GM12878 (cell line): ENCODE measurements at regions not wholly inside any gene's neighbourhood (a gene's known extent, or its start where the extent isn't known, plus 50 kb on each side); places are given as distances from the start of the nearest gene placed in this dataset.

Experiments used
- ATAC-seq: fragments of 200-7000 bp; cut with Tn5 transposase; 3 replicates; pipeline ENCODE4 v1.9.1; 2020; ENCODE audit warnings: mild to moderate bottlenecking, moderate library complexity
- BruUV-seq: library from RNA; stranded (reverse); fragments of 400-500 nt; replicated peaks from 2 replicates; lab custom pipeline; 2021; lab: Mats Ljungman, UMichigan
- CTCF ChIA-PET: fragments of 300-600 bp; sonication (Branson Sonifier 250); formaldehyde crosslinking; extraction: SDS; loops from one replicate; lab custom pipeline; 2021; ENCODE audit warnings: inconsistent platforms; lab: Yijun Ruan, JAX
- POLR2A ChIA-PET: fragments of 350-600 bp; formaldehyde crosslinking; extraction: SDS; loops from one replicate; lab custom pipeline; 2021; ENCODE audit warnings: inconsistent platforms; lab: Charles Lee
- RAD21 ChIA-PET: fragments of 300-600 bp; sonication (Branson Sonifier 250); formaldehyde crosslinking; loops from one replicate; lab custom pipeline; 2023; ENCODE audit warnings: antibody characterized with exemption; ENCODE audit not compliant: unreplicated experiment; lab: Charles Lee
- SMC1A ChIA-PET: fragments of 300-600 bp; sonication (Branson Sonifier 250); formaldehyde crosslinking; loops from one replicate; lab custom pipeline; 2023; ENCODE audit not compliant: unreplicated experiment, uncharacterized antibody; lab: Charles Lee
- DNase-seq: peaks from one replicate; pipeline ENCODE4 v3.0.0-alpha.2; 2011; ENCODE audit warnings: low read depth, low spot score
- FAIRE-seq: peaks from 3 replicates; lab custom pipeline; 2011; peaks lifted over from hg19 to GRCh38; lab: Jason Lieb, UNC
- H2AFZ ChIP-seq: 2 replicates; pipeline ENCODE4 v1.6.0; 2011; ENCODE audit warnings: low read depth, low read length, control low read depth; ENCODE audit not compliant: control insufficient read depth
- H3K27ac ChIP-seq: 2 replicates; pipeline ENCODE4 v1.5.1; 2011; ENCODE audit warnings: control low read depth; ENCODE audit not compliant: control insufficient read depth, insufficient read depth
- H3K27me3 ChIP-seq, 2 experiments: replicated peaks in 1 of 2; 2 replicates each; pipeline versions ENCODE4 v1.6.0 to v1.6.1; 2011; ENCODE audit warnings: low read length in 1 of 2; ENCODE audit not compliant: control insufficient read depth in 2 of 2, insufficient read depth in 2 of 2
- H3K36me3 ChIP-seq, 2 experiments: 2 replicates each; pipeline ENCODE4 v1.5.1; 2011; ENCODE audit warnings: low read length in 1 of 2; ENCODE audit not compliant: control insufficient read depth in 2 of 2, insufficient read depth in 2 of 2
- H3K4me1 ChIP-seq: 2 replicates; pipeline ENCODE4 v1.6.1; 2011; ENCODE audit warnings: mild to moderate bottlenecking, low read length, moderate library complexity, mixed read lengths; ENCODE audit not compliant: control insufficient read depth, insufficient read depth
- H3K4me2 ChIP-seq: 2 replicates; pipeline ENCODE4 v1.6.0; 2011; ENCODE audit warnings: control low read depth; ENCODE audit not compliant: control insufficient read depth, insufficient read depth
- H3K4me3 ChIP-seq: fragments of 200-600 bp; sonication (generic); 2 replicates; pipeline ENCODE4 v1.5.1; 2016
- H3K79me2 ChIP-seq: 2 replicates; pipeline ENCODE4 v1.6.0; 2011; ENCODE audit warnings: low read length; ENCODE audit not compliant: control insufficient read depth, insufficient read depth
- H3K9ac ChIP-seq: 2 replicates; pipeline ENCODE4 v1.8.0; 2011; ENCODE audit warnings: low read length, control low read depth, mixed read lengths; ENCODE audit not compliant: control insufficient read depth, insufficient read depth
- H3K9me3 ChIP-seq: replicated peaks from 3 replicates; pipeline ENCODE4 v1.5.1; 2011; ENCODE audit warnings: mild to moderate bottlenecking, low read length; ENCODE audit not compliant: control insufficient read depth, insufficient read depth
- H4K20me1 ChIP-seq: 2 replicates; pipeline ENCODE4 v1.6.0; 2011; ENCODE audit not compliant: control insufficient read depth, insufficient read depth
- BCL11A ChIP-seq: IDR thresholded peaks from 2 replicates; pipeline ENCODE4 v1.6.1; 2011; ENCODE audit warnings: low read depth, low read length
- BHLHE40 ChIP-seq, 2 experiments: fragments of 450-650 bp in 1 of 2; IDR thresholded peaks; 2 replicates each; pipeline ENCODE4 v1.6.1; 2011 to 2017; ENCODE audit warnings: low read depth in 2 of 2, borderline replicate concordance in 1 of 2, improper control_type of control experiment in 1 of 2, low read length in 1 of 2, mild to moderate bottlenecking in 1 of 2
- NFYA ChIP-seq: IDR thresholded peaks from 2 replicates; pipeline ENCODE4 v1.6.1; 2011; ENCODE audit warnings: low read depth, mild to moderate bottlenecking, low read length, improper control_type of control experiment, borderline replicate concordance
- SMC3 ChIP-seq: IDR thresholded peaks from 2 replicates; pipeline ENCODE4 v1.6.1; 2011; ENCODE audit warnings: low read length, improper control_type of control experiment, borderline replicate concordance
- TAF1 ChIP-seq: IDR thresholded peaks from 2 replicates; pipeline ENCODE4 v1.6.1; 2011; ENCODE audit warnings: mild to moderate bottlenecking, low read depth, low read length, borderline replicate concordance
- WGBS: methylation state at CpG from one replicate; pipeline ENCODE4 v1.1.6; 2016; ENCODE audit warnings: low lambda C conversion rate; ENCODE audit not compliant: insufficient replicate concordance, insufficient coverage; ENCODE audit errors: missing lambda C conversion rate; 5-methylcytosine and 5-hydroxymethylcytosine counted together
- in situ Hi-C: fragments of 300-500 bp; cut with MboI; formaldehyde crosslinking; loops from 9 replicates; pipeline ENCODE4 v1.14.3; 2018; ENCODE audit warnings: mixed read lengths
- intact Hi-C: fragments of 100-400 bp; cut with micrococcal nuclease; formaldehyde crosslinking; loops from one replicate; pipeline ENCODE4 v1.14.2; 2022; ENCODE audit not compliant: unreplicated experiment
- TF ChIP-seq, protein P1 (sequence below): IDR thresholded peaks from 2 replicates; pipeline ENCODE4 v1.6.1; 2012; ENCODE audit warnings: low read depth, low read length, improper control_type of control experiment
- TF ChIP-seq, protein P2 (sequence below): fragments of 450-650 bp; formaldehyde crosslinking; IDR thresholded peaks from 2 replicates; pipeline ENCODE4 v1.4.0; 2022; ENCODE audit warnings: mild to moderate bottlenecking, moderate library complexity
- TF ChIP-seq, protein P3 (sequence below): IDR thresholded peaks from 2 replicates; pipeline ENCODE4 v1.6.1; 2012; ENCODE audit warnings: low read length, inconsistent platforms
- TF ChIP-seq, protein P4 (sequence below): fragments of 450-650 bp; IDR thresholded peaks from 2 replicates; pipeline ENCODE4 v1.6.1; 2018; ENCODE audit warnings: borderline replicate concordance, mild to moderate bottlenecking; ENCODE audit not compliant: partially characterized antibody

DNA sequence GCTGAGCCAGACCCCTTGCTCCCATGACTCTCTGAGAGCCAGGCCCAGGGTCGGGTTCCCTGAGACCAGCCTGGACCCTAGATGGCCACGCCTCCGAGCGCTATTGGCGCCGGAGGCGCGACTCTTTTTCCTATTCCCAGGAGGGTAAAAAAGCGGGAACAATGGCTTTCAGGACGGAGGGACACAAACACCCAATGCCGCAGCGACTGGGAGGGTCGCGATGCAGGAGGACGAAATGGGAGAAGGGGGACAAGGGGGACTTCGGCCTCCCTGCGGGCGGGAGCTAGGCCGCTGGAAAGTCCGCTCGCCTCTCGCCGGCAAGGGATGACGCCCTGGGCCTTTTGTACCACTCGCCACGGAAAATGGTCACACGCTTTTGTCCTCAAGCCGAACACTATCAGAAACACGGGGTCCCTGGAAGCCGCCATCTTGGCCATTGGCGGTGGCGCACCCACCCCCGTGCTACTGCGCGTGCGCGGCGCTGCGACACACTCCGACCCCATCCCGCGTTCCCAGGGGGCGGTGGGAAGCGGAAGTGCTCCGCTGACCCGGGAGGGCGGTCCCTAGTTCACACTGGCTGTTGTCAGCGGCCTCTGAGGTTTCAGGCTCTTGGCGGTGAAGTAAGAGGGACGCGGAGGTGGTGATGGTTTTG lies 98.4 kb downstream of the ZNF674 start:
- peak overlapping the region; percentile 77 for H3K27ac ChIP-seq
- peak overlapping the region; percentile 71 for H3K4me3 ChIP-seq
- peak; percentile 95 for ATAC-seq
- 28% methylated on average over 50 of the region's 51 CpGs for whole genome bisulfite sequencing
- H3K27me3 ChIP-seq: no peaks in the 10 kb centered on the region
- FAIRE-seq: peak; percentile 7
- SMC1A ChIA-PET: no interaction called here
- H3K79me2 ChIP-seq: peaks cover 6% of the 10 kb centered on the region
- peak overlapping the region; percentile 56; the same call in 1 of the 2 replicates for H3K4me2 ChIP-seq
- H3K4me1 ChIP-seq: no peaks in the 10 kb centered on the region
- H3K9ac ChIP-seq: peak overlapping the region; percentile 66
- H3K36me3 ChIP-seq: no peaks in the 10 kb centered on the region; a peak in 1 of 4 replicates
- POLR2A ChIA-PET: no interaction called here
- TSS peak; percentile 82 for BruUV-seq
- CTCF ChIA-PET: interaction anchor here (0.7 to 2.1 kb wide), 2 partner anchors 9 to 125 kb away, joined by 3 to 6 read pairs; no protein-coding TSS in a partner anchor
- in situ Hi-C loops: no loop called here
- H2AFZ ChIP-seq: peak overlapping the region; percentile 68
- H4K20me1 ChIP-seq: no peaks in the 10 kb centered on the region
- H3K9me3 ChIP-seq: no peaks in the 10 kb centered on the region; the same call in 2 of the 3 replicates
- RAD21 ChIA-PET: no interaction called here
- intact Hi-C loops: no loop called here
- peak; percentile 42 for DNase-seq
- TF ChIP-seq TAF1 (peak; percentile 64; the same call in 1 of the 2 replicates), BCL11A (no peak), NFYA (no peak), BHLHE40 (IDR thresholded peaks at IDR 0.05; ENCODE audit: borderline replicate concordance in 1 of 2, low read depth in 2 of 2, low read length in 1 of 2) (peak in 1 of 2 experiments; percentile 42; a peak in 1 of 4 replicates), SMC3 (no peak)
- TF ChIP-seq, protein P1, sequence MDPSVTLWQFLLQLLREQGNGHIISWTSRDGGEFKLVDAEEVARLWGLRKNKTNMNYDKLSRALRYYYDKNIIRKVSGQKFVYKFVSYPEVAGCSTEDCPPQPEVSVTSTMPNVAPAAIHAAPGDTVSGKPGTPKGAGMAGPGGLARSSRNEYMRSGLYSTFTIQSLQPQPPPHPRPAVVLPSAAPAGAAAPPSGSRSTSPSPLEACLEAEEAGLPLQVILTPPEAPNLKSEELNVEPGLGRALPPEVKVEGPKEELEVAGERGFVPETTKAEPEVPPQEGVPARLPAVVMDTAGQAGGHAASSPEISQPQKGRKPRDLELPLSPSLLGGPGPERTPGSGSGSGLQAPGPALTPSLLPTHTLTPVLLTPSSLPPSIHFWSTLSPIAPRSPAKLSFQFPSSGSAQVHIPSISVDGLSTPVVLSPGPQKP: no peak
- TF ChIP-seq, protein P2, sequence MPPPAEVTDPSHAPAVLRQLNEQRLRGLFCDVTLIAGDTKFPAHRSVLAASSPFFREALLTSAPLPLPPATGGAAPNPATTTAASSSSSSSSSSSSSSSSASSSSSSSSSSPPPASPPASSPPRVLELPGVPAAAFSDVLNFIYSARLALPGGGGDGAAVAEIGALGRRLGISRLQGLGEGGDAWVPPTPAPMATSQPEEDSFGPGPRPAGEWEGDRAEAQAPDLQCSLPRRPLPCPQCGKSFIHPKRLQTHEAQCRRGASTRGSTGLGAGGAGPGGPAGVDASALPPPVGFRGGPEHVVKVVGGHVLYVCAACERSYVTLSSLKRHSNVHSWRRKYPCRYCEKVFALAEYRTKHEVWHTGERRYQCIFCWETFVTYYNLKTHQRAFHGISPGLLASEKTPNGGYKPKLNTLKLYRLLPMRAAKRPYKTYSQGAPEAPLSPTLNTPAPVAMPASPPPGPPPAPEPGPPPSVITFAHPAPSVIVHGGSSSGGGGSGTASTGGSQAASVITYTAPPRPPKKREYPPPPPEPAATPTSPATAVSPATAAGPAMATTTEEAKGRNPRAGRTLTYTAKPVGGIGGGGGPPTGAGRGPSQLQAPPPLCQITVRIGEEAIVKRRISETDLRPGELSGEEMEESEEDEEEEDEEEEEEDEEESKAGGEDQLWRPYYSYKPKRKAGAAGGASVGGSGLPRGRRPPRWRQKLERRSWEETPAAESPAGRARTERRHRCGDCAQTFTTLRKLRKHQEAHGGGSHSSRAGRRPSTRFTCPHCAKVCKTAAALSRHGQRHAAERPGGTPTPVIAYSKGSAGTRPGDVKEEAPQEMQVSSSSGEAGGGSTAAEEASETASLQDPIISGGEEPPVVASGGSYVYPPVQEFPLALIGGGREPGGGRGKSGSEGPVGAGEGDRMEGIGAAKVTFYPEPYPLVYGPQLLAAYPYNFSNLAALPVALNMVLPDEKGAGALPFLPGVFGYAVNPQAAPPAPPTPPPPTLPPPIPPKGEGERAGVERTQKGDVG (CRISPR knock-in tag): no peak
- TF ChIP-seq, protein P3, sequence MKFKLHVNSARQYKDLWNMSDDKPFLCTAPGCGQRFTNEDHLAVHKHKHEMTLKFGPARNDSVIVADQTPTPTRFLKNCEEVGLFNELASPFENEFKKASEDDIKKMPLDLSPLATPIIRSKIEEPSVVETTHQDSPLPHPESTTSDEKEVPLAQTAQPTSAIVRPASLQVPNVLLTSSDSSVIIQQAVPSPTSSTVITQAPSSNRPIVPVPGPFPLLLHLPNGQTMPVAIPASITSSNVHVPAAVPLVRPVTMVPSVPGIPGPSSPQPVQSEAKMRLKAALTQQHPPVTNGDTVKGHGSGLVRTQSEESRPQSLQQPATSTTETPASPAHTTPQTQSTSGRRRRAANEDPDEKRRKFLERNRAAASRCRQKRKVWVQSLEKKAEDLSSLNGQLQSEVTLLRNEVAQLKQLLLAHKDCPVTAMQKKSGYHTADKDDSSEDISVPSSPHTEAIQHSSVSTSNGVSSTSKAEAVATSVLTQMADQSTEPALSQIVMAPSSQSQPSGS: no peak
- TF ChIP-seq, protein P4, sequence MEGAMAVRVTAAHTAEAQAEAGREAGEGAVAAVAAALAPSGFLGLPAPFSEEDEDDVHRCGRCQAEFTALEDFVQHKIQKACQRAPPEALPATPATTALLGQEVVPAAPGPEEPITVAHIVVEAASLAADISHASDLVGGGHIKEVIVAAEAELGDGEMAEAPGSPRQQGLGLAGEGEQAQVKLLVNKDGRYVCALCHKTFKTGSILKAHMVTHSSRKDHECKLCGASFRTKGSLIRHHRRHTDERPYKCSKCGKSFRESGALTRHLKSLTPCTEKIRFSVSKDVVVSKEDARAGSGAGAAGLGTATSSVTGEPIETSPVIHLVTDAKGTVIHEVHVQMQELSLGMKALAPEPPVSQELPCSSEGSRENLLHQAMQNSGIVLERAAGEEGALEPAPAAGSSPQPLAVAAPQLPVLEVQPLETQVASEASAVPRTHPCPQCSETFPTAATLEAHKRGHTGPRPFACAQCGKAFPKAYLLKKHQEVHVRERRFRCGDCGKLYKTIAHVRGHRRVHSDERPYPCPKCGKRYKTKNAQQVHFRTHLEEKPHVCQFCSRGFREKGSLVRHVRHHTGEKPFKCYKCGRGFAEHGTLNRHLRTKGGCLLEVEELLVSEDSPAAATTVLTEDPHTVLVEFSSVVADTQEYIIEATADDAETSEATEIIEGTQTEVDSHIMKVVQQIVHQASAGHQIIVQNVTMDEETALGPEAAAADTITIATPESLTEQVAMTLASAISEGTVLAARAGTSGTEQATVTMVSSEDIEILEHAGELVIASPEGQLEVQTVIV: no peak
